ENCODE measurements at regions not wholly inside any gene's neighbourhood (a gene's known extent, or its start where the extent isn't known, plus 50 kb on each side); places are given as distances from the start of the nearest gene placed in this dataset.

DNA sequence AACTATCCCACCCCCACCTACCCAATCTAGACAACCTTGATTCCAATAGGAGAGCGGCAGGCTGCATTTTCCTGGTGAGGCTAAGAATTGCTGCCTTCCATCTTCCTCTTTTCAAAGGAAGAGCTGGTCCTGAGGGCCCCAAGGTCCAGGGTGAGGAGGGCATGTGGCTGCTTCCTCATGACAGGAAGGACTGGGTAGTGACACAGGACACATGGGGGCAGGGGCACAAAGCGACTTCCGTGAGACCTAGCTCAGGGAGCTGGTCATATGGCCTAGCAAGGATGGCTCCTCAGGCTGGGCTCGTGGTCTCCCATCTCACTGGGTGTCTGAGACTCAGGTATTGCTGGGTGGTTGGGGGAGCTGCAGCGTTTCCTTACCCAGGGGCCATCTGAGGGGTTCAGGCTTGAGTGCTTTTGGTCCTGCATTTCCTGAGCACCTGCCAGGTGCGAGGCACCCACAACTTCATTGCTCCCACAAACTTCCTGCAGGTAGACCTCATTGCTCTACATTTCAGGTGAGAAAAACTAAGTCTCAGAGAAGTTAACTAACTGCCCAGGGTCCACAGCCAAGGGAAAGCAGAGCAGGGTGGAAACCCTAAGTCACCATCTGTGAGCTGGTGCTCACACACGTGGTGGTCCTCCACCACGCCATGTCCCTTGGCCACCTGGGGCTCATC lies 160.0 kb upstream of the TLE3 start:
- no peak for DNase-seq

DNA sequence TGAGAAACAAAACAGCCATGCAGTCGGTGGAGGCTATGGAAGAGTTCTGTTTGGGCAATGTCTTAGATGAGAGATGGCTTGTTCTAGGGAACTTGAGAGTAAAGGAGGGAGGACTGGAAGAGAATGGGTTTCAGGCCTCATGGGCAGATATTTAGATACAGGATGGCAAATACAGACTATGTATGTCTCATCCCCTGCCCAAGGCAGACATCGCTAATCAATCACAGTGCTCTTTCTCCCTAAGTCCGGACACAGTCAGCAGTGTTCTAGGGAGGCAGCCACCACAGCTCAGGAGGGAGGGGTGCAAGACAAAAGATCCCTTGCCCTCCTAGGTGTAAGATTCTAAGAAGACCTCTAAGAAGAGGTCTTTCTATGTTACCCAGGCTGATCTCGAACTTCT lies 159.3 kb upstream of the TLE3 start:
- DNase-seq = no peak

DNA sequence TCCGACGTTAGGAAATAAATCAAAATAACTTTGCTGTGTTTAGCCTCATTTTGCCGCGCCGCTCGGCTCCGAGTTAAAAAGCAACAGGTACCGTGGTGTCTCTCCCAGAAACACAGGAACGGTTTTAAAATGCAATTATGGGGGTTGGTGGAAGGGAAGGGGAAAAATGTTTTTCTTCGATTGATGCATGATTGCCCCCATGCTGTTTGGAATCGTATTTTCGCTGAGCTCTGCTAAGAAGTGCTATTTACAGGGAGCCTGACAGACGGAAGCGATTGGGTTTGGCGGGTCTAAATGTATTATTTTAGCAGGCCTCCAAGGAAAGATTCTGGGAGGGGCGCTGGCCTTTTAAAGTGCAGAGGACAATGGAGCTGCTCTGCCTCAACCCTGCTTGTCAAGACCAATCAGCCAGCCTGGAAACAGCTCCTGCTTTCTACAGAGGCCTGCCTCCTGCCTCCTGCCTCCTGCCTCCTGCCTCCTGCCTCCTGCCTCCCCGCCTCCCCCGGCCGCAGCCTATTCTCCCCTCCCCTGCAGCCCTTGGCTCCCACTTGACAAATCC lies 156.7 kb upstream of the TLE3 start:
- DNase-seq = peak; percentile 7 to 58 (median 25)

DNA sequence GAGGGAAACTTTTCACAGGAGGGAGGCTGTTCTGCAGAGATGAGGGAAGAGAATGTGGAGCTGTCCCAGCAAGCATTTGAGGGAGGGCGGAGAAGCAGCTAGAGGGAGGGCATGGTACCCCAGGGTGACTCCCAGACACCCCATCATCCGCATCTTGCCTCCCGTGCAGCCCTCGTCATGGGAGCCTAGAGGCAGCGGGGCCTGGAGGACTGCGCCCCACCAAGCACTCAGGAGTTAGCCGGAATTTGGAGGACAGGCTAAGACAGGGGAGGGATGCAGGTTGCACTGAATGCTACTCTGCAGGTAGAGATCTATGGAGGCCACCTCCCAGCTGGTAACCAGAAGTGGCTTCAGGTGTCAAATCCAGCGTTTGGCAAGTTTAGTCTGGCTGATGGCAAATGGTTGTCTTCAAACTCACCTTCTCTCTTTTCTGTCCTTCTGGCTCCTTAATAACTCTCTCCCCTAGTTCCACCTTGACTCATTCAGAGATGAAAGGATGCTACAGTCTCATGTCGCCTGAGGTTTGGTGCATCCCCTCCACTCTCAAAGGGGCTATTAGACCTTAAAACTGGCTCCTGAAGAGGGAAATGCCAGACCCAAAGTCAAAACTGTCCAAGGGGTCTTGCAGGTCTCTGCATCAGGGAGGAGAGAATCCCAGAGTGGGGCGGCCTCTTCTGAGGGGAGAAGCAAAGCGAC lies 155.9 kb upstream of the TLE3 start:
- no peak for DNase-seq

DNA sequence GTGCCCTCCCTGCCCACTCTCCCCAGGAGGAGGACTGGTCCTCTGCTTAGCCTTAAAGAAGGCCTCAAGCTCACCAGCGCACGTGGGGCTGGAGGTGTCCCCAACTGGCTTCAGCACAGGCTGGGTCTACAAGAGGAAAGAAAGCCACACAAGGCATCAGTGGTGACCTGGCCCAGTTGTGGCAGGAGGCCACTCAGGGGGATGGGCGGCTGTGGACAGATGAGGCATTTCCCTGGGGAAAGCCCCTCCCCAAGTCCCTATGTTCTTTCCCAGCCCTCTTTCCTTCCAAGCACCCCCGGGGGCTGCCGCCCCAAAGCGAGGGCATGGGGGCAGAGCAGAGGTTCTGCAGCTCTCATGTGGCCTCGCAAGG lies 155.2 kb upstream of the TLE3 start:
- DNase-seq = no peak

DNA sequence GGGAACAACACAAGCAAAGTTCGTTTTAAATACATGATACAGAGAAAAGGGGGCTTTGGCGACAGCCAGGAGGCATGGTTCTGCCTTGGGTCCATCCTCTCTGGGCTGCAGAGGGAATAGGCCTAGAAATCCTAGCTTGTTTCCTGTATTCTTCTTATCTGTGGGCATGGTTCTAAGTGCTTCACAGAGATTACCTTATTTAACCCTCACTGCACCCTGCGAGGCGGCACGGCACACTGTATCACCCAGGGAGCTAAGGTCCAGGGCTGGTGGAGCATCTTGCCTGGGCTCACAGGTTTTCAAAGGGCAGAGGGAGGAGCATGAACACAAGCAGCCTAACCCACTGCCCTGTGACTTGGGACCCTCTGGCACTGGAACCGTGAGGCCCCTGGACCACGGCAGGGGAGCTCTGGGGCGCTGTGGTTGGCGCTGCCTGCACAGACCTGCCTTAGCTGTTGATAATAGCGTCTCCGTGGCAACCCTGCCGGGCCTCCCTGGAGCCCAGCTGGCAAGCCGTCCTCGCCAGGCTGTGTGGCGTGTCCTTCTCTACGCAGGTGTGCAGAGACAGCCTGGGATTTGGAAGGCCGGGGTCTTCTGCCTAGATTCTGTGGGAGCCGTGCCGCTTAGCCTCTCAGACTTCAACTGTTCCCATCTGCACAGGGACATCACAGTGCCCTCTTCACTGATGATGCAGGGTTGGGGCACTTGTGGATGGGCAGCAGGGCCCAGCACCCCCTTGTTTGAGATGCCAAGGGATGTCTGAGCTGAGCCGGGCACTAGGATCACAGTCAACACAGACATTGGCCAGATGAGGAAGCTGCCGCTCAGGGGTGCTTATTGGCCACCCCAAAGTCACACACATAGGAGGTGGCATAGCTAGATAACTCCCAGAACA lies 154.6 kb upstream of the TLE3 start:
- DNase-seq = peak; percentile 78 to 95 (median 91)

DNA sequence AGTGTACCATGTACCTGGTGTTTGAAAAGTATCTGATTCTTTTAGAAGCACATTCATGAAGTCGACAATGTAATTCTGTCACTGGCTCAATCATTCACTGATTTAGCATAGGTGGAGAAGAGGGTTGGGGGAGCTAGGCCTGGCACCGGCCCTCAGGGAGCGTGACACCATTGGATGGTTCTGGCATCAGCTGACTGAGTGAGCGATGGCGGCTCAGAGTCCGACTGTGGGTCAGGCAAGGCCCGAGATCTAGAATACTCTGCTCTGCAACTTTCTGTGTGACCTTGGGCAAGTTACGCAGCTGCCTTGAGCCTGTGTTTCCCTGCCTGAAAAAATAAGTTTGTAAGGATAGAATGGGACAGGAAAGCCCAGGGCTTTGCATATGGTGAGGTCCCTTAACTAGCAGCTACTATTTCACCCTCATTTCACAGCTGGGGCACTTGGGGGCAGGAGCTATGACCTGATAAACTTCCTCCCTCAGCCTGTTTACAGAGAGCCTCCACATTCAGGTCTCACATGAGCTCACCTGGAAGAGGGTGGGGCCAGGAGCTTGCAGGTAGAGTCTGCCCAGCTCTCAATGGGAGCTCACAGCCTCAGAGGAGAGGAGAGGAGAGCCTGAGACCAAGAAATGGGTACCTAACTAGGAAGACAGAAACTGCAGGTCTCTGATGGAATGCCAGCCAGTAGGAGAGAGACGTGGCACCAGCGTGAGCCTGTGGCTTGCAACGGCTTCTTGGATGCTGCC lies 153.7 kb upstream of the TLE3 start:
- DNase-seq = peak; percentile 14 to 72 (median 68)

DNA sequence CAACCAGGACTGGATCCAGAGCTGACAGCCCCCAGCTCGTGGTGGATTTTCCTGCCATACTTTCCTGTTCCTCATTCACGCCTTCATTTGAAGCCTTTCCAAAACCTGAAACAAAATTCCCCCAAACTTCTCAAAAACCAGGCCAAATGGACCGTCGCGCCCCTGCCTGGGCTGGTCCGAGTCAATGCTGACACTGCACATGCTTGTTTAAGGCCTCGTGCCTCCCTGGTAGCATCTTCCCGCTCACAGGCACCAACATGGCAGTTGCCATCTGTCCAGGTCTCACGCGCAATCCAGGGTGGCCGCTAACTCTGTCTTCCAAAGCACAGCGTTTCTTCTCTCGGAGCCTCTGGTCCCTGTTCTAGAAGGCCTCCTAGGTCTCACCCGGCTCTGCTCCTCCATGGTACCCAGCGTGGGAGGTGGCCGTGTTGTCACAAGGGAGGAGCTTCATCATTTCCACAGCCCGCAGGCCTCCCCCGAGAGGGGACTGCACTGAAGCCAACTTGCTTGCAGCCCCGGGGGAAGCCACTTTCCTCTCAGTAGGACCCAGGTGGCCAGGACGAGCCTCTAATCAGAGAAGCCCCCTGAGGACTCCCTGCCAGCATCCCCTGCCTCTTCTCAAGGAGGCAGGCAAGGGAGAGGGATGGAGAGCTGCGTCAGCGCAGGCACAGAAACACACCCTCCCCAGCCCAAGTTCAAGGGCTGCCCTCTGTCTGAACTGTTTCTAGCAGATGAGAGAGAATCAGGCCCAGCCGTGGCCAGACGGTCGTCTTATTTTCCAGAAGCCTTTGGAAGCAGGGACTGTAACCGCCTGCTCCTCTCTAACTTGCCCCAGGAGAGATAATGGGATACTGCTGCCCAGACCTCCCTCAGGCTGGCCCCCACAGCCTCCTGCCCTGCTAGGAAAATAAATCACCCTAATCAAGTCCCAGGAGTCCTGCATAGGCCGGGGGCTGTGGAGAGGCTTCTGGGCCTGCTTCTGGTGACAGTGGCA lies 152.8 kb upstream of the TLE3 start:
- peak in 2 of 3 experiments; percentile 37 to 38 for DNase-seq

DNA sequence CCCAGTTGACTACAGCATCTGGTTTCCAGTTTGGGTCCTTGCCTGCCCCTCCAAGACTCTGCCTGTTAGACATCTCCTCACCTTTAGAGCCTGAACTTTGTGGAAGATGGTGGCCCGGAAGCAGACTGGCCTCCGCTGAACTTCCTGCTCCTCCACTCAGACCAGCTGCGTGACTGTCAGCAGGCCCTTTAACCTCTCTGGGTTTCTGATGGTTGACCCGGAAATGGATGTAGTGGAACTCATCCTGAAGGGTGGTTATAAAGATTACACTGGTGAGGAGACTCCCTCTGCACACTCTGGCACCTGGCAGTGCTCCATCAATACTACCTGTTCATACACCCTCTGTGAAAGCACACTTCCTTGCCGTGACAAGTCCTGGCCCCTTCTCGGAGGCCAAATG lies 151.9 kb upstream of the TLE3 start:
- DNase-seq = no peak

DNA sequence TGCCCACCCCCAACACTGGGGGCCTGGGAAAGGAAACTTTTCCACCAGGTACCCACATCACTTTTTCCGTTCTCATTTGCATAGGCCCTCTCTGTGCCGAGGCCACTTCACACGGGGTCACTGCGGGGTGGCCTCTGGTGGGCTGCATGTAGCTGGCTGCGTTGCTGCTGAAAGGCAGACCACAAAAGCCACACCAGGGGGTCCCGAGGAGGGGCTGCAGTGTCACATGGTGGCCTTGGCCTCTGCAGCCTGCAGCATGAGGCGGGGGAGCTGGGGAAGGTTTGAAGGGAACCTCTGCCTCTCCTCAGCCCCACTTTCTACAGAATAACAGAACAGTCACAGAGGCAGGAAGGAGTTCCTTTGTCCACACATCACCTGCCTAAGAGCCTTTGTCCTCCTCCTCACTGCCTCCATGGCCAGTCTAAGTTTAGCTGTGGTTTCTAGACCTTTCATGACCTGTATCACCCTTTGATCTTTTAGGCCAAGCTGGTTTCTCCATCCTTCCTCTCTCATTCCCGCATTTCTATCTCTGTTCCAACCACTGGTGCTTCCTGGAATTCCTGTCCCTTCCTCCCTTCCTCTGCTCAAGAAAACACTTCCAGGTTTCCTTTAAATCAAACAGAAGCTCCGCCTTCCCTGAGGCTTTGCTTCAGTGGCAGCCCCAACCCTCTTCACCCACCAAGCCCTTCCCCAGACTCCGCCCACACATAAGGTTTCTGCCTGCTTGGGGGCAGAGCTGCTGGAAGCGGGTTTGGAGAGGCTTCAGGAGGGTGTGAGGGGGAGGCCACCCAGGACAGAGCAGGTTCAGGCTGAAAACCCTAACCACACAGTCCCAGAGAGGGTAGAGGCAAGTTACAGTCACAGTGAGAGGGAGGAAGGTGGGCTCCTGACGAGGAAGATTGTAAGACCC lies 150.7 kb upstream of the TLE3 start:
- DNase-seq = peak; percentile 27 to 75 (median 68)

DNA sequence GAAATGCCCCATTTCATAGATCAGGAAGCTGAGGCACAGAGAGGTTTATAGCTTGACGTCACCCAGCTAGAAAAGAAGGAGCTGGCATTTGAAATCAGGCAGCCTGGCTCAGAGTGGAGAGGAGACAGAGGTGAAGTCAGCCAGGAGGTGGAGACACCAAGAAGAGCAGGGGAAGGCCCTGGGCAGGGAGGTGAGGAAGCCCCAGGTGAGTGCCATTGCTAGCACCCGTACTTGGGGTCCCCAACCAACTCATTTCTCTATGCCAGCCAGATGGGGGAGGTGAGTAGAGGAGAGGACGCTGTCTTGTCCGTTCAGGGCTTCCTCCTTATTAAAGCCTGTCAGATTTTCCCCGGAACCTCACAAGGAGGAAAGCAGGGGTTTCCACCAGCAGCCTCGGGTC lies 149.6 kb upstream of the TLE3 start:
- DNase-seq = no peak

DNA sequence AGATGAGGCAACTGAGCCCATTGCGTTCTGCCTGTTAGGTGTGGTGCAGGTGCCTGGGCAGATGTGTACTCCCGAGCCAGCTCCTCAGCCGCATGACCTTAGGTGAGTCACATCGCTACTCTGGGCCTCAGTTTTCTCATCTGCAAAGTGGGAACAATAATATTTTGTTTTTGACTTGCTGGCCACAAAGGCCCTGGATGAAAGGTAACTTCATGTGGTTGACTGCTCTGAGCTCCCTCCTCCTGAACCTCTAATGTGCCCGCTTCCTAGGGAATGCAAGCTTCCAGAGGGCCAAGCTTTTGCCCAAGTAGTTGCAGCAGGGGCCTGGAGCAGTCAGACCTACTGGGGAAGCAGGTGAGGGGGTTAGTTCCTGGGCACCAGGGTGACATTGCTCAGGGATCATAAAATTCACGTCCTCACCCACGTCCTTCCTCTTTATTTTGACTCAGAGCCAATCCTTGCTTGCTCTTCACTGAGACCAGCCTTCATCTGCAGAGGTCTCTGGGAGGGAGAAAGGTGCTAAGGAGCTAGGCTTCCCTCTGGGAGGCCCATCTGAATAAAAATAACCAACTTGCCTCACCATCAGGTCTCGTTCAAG lies 149.0 kb upstream of the TLE3 start:
- no peak for DNase-seq

DNA sequence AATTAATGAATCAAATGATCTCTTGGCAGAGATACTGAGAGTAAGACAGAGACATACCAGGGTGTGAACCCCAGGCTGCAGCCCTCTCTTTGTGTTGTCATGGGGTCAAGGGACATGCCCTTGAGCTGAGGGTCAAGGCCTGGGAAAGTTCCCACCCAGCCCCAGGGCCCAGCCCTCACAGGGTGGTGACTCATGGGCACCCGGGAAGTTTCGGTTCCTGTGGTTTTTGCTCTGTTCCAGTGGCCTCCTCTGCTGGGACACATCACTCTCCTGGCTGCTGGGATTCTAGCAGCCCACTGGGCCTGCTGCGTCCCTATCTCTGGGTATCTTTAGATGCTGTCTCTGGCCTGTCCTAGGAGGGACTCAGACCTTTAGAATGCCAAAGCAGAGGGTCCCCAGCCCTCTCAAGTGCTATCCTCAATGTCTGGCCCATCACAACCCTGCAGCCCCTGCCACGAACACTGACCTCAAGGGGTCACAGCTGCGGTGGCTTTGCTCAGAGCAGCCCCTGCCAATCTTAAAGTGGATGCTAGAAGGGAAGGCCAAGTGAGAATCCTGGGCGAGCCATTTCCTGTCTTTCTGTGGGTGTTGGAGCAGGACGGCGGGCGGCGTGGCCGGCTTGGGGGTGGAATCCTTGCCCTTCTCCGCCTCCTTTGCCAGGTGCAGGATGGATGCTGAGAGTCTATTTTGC lies 148.4 kb upstream of the TLE3 start:
- DNase-seq = no peak

DNA sequence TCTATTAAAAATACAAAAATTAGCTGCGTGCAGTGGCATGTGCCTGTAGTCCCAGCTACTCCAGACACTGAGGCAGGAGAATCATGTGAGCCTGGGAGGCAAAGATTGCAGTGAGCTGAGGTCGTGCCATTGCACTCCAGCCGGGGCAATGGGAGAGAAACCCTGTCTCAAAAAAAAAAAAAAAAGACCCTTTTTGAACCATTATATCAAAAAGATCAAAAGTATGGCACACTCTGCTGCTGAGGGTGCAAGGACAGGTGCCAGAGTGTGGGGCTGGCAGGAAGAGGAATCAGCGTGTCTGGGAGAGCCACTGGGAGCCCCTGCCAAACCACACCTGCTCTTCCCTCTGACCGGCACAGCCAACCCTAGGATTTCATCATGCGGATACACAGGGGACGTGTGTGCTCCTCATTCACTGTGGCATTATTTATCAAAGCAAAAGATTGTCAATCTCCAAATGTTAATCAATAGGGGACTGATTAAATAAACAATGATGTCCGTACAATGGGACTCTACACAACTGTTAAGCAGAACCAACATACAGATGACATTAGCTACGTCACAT lies 147.3 kb upstream of the TLE3 start:
- DNase-seq = no peak

DNA sequence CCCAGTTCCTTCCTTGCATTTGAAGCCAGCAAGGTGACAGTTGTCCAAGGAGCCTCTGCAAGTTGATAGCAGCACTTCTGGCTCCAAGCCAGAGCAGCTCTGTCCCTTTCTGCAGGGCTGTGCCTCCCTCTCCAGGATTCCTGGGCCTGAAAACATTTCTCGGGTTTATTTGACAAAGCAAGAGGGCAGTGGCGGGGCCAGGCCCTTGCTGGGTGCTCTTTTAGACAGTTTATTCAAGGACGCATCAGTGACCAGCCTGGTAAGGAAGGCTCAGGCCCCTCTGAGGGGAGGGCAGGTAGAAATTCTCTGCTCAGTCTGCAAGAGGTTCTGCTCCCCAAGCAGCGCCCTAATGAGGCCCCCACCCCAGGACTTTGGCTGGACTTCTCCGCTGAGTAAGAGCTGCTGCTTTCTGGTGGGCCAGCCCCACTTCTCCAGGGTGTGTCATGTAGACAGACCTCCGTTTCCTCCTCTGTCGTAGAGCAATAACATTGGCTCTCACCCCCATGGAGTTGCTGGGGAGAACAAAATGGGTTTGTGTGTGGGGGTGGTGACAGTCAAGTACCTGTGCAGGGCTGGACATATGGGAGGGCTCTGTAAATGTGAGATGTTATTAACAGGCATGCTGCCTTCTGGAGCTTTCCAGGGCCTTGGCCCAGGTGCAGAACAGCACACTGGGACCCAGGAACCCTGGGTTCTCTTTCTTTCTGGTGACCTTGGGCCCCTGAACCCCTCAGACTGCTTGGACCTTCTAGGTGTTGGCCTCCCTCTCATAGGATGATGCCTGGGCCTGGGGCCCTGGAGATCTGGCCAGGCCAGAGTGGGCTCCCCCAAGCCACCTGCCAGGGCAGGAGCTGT lies 146.2 kb upstream of the TLE3 start:
- DNase-seq = peak in 1 of 3 experiments; percentile 40

DNA sequence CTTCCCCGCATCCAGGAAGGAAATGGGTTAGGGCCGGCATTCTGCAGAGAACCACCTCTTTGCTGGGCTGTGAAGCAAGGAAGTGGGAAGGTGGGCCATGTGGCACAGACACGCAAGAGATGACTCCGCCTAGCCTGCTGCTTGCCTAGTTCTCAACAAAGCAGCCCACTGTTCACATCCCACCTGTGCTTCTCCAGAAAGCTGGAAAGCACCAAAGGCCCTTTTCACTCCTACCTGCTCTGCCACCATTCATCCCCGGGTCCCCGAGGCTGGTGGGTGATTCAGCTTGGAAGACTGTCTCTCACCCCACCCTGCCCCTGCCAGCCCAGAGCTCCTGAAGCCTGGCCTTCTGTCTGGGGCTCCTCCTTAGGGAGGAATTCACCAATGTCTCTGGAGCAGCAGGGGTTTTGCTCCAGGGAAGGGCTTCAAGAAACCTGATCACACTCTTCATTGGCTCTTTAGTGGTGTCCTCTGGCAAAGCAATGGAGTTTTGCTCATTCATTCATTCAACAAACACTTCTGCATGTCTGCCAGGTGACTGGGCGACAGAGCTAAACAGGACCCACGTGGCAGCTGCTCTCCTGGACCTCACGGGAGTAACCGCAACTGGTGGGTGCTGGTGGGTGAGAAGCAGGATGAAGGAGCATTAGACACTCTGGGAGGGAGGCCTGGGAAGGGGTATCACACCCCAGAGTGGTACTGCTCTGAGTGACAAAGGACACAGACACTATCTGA lies 145.4 kb upstream of the TLE3 start:
- no peak for DNase-seq
